Transverse colon (tissue), 4 donors: ENCODE measurements at regions not wholly inside any gene's neighbourhood (a gene's known extent, or its start where the extent isn't known, plus 50 kb on each side); places are given as distances from the start of the nearest gene placed in this dataset.

Experiments
- POLR2A ChIP-seq: fragments of 450-650 bp; IDR thresholded peaks from one replicate; pipeline ENCODE4 v1.6.1; 2016; ENCODE audit warnings: antibody characterized with exemption, mild to moderate bottlenecking, moderate library complexity
- POLR2AphosphoS5 ChIP-seq, 3 donors: sonication (generic); formaldehyde crosslinking; IDR thresholded peaks; one replicate each; pipeline ENCODE4 v1.6.1; 2016; ENCODE audit warnings: antibody characterized with exemption in 3 of 3
- TF ChIP-seq, protein P1 (sequence below), 5 experiments: fragments of 200-600 bp in 3 of 5; fragments of 450-650 bp in 2 of 5; sonication (generic) in 3 of 5; IDR thresholded peaks; 1 replicate in 2 of 5; 2 replicates in 3 of 5; pipeline ENCODE4 v1.5.1; 2016 to 2017; ENCODE audit warnings: antibody characterized with exemption in 5 of 5, inconsistent platforms in 3 of 5, mild to moderate bottlenecking in 2 of 5, moderate library complexity in 1 of 5

DNA sequence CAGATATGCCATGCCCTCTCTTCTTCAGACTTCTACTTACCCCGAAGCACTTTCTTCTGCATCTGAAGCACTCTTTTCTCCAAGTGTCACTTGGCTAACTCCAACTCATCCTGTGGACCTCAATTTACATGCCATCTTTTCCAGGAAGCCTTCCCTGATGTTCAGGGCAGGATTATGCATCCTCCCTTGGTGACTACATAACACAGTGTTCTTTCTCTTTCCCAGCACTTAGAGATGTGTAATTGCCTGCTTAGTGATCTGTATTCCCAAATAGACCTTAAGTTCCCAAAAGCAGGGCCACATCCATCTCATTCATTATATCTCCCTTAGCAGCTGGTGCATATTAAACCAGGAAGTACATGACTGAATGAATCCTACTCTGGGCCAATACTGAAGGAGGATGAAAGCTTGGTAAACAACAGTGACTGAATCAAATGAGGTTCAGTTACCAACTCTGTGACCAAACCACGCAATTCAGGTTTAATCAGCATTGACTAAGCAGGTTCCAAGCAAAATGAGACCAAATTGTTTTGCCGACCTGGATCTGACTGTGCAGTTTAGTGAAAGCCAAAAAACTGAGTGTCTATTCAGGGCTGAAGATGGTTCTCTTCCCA is 121.4 kb upstream of the TCF21 start:
- TF ChIP-seq, protein P1, sequence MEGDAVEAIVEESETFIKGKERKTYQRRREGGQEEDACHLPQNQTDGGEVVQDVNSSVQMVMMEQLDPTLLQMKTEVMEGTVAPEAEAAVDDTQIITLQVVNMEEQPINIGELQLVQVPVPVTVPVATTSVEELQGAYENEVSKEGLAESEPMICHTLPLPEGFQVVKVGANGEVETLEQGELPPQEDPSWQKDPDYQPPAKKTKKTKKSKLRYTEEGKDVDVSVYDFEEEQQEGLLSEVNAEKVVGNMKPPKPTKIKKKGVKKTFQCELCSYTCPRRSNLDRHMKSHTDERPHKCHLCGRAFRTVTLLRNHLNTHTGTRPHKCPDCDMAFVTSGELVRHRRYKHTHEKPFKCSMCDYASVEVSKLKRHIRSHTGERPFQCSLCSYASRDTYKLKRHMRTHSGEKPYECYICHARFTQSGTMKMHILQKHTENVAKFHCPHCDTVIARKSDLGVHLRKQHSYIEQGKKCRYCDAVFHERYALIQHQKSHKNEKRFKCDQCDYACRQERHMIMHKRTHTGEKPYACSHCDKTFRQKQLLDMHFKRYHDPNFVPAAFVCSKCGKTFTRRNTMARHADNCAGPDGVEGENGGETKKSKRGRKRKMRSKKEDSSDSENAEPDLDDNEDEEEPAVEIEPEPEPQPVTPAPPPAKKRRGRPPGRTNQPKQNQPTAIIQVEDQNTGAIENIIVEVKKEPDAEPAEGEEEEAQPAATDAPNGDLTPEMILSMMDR (IDR thresholded peaks at IDR 0.05): no peak
- TF ChIP-seq POLR2A (no peak), POLR2AphosphoS5 (IDR thresholded peaks at IDR 0.05) (no peak)
